ENCODE measurements at regions not wholly inside any gene's neighbourhood (a gene's known extent, or its start where the extent isn't known, plus 50 kb on each side); places are given as distances from the start of the nearest gene placed in this dataset.

GRCh38 chr22:47724751-47725150, 962.3 kb downstream of the TBC1D22A start:
- TF ChIP-seq, protein P1, sequence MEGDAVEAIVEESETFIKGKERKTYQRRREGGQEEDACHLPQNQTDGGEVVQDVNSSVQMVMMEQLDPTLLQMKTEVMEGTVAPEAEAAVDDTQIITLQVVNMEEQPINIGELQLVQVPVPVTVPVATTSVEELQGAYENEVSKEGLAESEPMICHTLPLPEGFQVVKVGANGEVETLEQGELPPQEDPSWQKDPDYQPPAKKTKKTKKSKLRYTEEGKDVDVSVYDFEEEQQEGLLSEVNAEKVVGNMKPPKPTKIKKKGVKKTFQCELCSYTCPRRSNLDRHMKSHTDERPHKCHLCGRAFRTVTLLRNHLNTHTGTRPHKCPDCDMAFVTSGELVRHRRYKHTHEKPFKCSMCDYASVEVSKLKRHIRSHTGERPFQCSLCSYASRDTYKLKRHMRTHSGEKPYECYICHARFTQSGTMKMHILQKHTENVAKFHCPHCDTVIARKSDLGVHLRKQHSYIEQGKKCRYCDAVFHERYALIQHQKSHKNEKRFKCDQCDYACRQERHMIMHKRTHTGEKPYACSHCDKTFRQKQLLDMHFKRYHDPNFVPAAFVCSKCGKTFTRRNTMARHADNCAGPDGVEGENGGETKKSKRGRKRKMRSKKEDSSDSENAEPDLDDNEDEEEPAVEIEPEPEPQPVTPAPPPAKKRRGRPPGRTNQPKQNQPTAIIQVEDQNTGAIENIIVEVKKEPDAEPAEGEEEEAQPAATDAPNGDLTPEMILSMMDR (IDR thresholded peaks at IDR 0.05) = no peak
- TF ChIP-seq ZFX (IDR thresholded peaks at IDR 0.05; ENCODE audit: borderline replicate concordance) = no peak
